Ovary (tissue), 7 donors: ENCODE measurements at regions not wholly inside any gene's neighbourhood (a gene's known extent, or its start where the extent isn't known, plus 50 kb on each side); places are given as distances from the start of the nearest gene placed in this dataset.

Experiments used
- DNase-seq, 5 donors: peaks; one replicate each; pipeline ENCODE4 v3.0.0-alpha.2; 2019 to 2020
- H3K27ac ChIP-seq, 2 donors: fragments of 200-600 bp; one replicate each; pipeline versions ENCODE4 v1.5.1 to v1.8.0; 2019 to 2022
- H3K27me3 ChIP-seq: fragments of 200-600 bp; one replicate; pipeline ENCODE4 v1.8.0; 2022
- H3K36me3 ChIP-seq: fragments of 200-600 bp; sonication (generic); one replicate; pipeline ENCODE4 v1.5.1; 2019
- H3K4me1 ChIP-seq: one replicate; pipeline ENCODE4 v1.8.1; 2013; ENCODE audit warnings: mild to moderate bottlenecking, moderate library complexity; ENCODE audit not compliant: insufficient read depth
- H3K4me3 ChIP-seq: fragments of 200-600 bp; sonication (generic); one replicate; pipeline ENCODE4 v1.5.1; 2017
- H3K9me3 ChIP-seq, 2 donors: fragments of 200-600 bp in 1 of 2; sonication (generic) in 1 of 2; one replicate each; pipeline versions ENCODE4 v1.5.1 to v1.8.1; 2013 to 2019; ENCODE audit warnings: mild to moderate bottlenecking in 1 of 2, moderate library complexity in 1 of 2
- CTCF ChIP-seq, 3 donors: fragments of 450-650 bp in 2 of 3; fragments of 200-600 bp in 1 of 3; IDR thresholded peaks; one replicate each; pipeline versions ENCODE4 v1.5.1 to v1.8.0; 2016 to 2022; ENCODE audit warnings: antibody characterized with exemption in 3 of 3, mild to moderate bottlenecking in 1 of 3
- EP300 ChIP-seq: sonication (generic); formaldehyde crosslinking; IDR thresholded peaks from one replicate; pipeline ENCODE4 v1.6.1; 2017; ENCODE audit warnings: antibody characterized with exemption
- POLR2A ChIP-seq: fragments of 450-650 bp; IDR thresholded peaks from one replicate; pipeline ENCODE4 v1.6.1; 2017; ENCODE audit warnings: antibody characterized with exemption, mild to moderate bottlenecking, moderate library complexity
- WGBS, 3 donors: extraction: QIAGEN DNeasy Blood & Tissue Kit in 1 of 3; methylation state at CpG; one replicate each; pipeline versions ENCODE4 v1.1.5 to v1.1.7; 2013 to 2017; 5-methylcytosine and 5-hydroxymethylcytosine counted together
- intact Hi-C, 4 donors: fragments of 100-400 bp; cut with DNase I; formaldehyde crosslinking; loops; one replicate each; pipeline versions ENCODE4 v1.11.0 to v1.15.1; 2022 to 2023
- donor health status: DM: no; HTN: no; CAD: no; lungs with moderate emphysema.
- donor health status: DM: no; HTN: no; CAD: no.
- donor health status: Bipolar disorder and iron deficiency.
- donor health status: DM: no; HTN: no; CAD: no.
- donor health status: DM: yes; HTN: yes; CAD: no.

GRCh38 chr5:18117968-18118367 is 483.7 kb downstream of the TAF11L14 start:
- intact Hi-C loops: no loop called here
- no peak for DNase-seq
- no peaks in the 10 kb centered on the region for H3K27me3 ChIP-seq
- no peak overlapping the region for H3K27ac ChIP-seq
- no peaks in the 10 kb centered on the region for H3K9me3 ChIP-seq
- TF ChIP-seq POLR2A (no peak), CTCF (IDR thresholded peaks at IDR 0.05) (no peak), EP300 (no peak)
- 68 to 79% (median 75%) methylated on average over 2 of the region's 2 CpGs for whole genome bisulfite sequencing, 3 donors
- no peaks in the 10 kb centered on the region for H3K4me1 ChIP-seq
- no peak overlapping the region for H3K4me3 ChIP-seq
- H3K36me3 ChIP-seq: no peaks in the 10 kb centered on the region

GRCh38 chr5:18119156-18119785 is 485.0 kb downstream of the TAF11L14 start:
- Histone ChIP-seq H3K36me3 (no peaks in the 10 kb centered on the region), H3K4me3 (no peak overlapping the region), H3K27me3 (no peaks in the 10 kb centered on the region), H3K9me3 (no peaks in the 10 kb centered on the region), H3K4me1 (no peaks in the 10 kb centered on the region), H3K27ac (no peak overlapping the region)
- TF ChIP-seq POLR2A (no peak), EP300 (no peak)
- DNase-seq: no peak
- intact Hi-C loops: no loop called here
- 85 to 86% (median 86%) methylated on average over 11 of the region's 11 CpGs for WGBS, 3 donors

DNA sequence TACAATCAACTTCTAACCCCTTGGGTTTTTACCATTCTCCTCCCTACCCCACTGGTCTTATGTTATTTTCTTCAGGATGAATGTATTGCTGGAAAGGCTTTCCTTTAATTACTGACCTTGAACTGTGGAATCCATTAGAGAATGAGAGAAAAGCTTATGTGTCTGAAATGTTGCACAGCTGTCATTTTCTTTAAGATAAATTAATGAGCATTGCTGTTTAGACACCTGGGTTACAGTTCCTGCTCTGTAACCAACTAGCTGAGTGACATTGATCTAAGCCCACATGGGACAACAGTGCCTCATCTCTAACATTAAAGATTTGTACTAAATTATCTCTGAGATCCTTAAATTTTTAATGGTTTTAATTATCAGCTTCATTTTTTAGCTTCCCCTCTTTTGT is 507.0 kb downstream of the TAF11L14 start:
- DNase-seq: no peak
- H3K9me3 ChIP-seq: no peaks in the 10 kb centered on the region
- H3K27me3 ChIP-seq: no peaks in the 10 kb centered on the region
- H3K4me1 ChIP-seq: no peaks in the 10 kb centered on the region
- no peaks in the 10 kb centered on the region for H3K36me3 ChIP-seq
- TF ChIP-seq CTCF (IDR thresholded peaks at IDR 0.05) (no peak), POLR2A (no peak), EP300 (no peak)
- H3K27ac ChIP-seq: no peak overlapping the region
- intact Hi-C loops: no loop called here
- H3K4me3 ChIP-seq: no peak overlapping the region

DNA sequence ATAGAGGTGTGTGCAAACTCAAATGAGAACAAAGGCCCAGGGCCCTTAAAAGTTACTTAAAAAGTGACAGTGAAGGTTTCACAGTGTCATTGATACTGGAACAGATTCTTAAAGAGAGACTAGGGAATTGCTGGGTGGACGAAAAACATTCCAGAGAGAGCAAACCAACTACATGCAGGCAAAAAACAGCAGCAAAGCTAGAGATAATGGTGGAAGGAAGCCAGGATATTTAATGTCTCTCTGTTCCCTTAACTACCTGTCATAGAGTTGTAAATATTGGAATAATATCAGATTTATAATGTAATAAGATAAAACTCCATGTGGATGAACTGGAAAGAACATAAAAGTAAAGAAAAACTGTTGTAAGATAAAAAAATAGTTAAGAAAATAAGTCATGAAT is 508.6 kb downstream of the TAF11L14 start:
- Histone ChIP-seq H3K27ac (no peak overlapping the region), H3K4me1 (no peaks in the 10 kb centered on the region), H3K4me3 (no peak overlapping the region), H3K36me3 (no peaks in the 10 kb centered on the region), H3K27me3 (no peaks in the 10 kb centered on the region), H3K9me3 (no peaks in the 10 kb centered on the region)
- intact Hi-C loops: no loop called here
- 25 to 29% (median 28%) methylated on average over 1 of the region's 1 CpG for WGBS, 3 donors
- no peak for DNase-seq
- TF ChIP-seq POLR2A: no peak

- 55 to 58% (median 56%) methylated on average over 2 of the region's 2 CpGs for WGBS, 3 donors
- no peaks in the 10 kb centered on the region for H3K4me1 ChIP-seq
- H3K27me3 ChIP-seq: no peaks in the 10 kb centered on the region
- intact Hi-C loops: no loop called here
- no peak overlapping the region for H3K27ac ChIP-seq
- TF ChIP-seq EP300 (no peak), CTCF (IDR thresholded peaks at IDR 0.05) (no peak), POLR2A (no peak)
- H3K4me3 ChIP-seq: no peak overlapping the region
- no peaks in the 10 kb centered on the region for H3K9me3 ChIP-seq
- no peak for DNase-seq
- H3K36me3 ChIP-seq: no peaks in the 10 kb centered on the region
Measured at GRCh38 chr5:18152671-18153070, 518.4 kb downstream of the TAF11L14 start.
